GM19397 (cell line): ENCODE measurements at regions not wholly inside any gene's neighbourhood (a gene's known extent, or its start where the extent isn't known, plus 50 kb on each side); places are given as distances from the start of the nearest gene placed in this dataset.

Experiments used
- ATAC-seq: cut with Tn5 transposase; IDR thresholded peaks from one replicate; pipeline ENCODE4 v1.9.1; 2021; ENCODE audit warnings: mild to moderate bottlenecking, moderate library complexity; ENCODE audit not compliant: unreplicated experiment

DNA sequence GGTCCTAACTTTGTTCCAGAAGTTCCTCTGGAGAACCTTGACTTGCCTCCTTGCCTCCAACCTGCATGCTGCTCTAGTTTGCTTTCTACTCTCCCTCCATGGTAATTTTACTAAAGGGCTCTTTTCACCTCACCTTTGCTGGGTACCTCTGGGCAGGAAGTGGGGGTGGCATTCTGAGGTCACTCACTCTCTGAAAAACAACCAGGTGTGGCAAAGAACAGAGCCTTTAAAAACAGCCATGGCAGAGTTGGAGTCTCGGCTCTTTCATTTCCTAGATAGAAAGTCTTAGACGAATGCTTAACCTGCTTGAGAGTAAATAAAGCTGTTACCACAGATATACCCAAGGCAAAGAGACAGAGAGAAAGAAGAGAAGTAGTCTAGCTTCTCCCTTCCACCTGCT lies 827.9 kb downstream of the BCL11B start:
- no peak for ATAC-seq

GRCh38 chr14:98445718-98446117 lies 826.3 kb downstream of the BCL11B start:
- ATAC-seq: no peak

GRCh38 chr14:98446508-98446907 lies 825.5 kb downstream of the BCL11B start:
- no peak for ATAC-seq

DNA sequence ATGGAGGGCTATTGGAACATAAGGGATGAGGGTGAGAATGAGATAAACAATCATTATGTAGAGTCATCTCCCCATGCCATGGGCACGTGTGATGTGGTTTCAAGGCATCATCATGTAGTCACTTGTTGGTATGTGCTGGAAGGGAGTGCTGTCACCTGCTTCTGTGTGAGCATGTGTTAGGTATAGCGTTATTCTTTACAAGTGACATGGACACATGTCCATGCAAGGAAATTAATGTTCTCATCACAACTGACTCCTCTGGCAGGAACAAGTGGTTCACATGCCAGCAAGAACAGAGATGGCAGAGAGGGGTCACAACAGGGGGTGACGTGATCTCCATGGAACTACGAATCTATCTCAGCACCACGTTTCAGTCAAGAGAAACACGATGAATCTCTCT lies 815.8 kb downstream of the BCL11B start:
- no peak for ATAC-seq

- ATAC-seq: no peak
Observed at GRCh38 chr14:98458702-98459101, 813.3 kb downstream of the BCL11B start.

- ATAC-seq: no peak
Observed at GRCh38 chr14:98462908-98463307, 809.1 kb downstream of the BCL11B start.

GRCh38 chr14:98466807-98467206 lies 805.2 kb downstream of the BCL11B start:
- ATAC-seq: no peak

DNA sequence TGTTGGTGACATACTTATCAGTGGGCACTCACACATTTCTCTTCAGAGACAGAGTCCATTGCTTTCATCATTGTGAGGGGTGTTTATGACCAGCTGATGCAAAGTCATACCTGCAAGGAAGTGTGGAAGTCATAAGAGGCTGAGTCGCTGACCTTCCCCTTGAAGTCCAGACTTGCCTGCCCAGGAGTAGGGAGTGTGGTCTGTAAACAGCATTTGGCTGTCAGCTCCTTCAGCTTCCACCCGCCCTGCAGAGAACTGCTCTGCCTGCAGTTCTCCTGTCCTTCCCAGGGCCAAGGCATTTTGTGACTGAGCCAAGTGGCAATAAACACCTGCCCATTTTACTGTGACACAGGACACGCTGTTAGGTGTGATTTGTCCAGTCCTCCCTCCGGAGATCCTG lies 801.3 kb downstream of the BCL11B start:
- ATAC-seq: no peak

DNA sequence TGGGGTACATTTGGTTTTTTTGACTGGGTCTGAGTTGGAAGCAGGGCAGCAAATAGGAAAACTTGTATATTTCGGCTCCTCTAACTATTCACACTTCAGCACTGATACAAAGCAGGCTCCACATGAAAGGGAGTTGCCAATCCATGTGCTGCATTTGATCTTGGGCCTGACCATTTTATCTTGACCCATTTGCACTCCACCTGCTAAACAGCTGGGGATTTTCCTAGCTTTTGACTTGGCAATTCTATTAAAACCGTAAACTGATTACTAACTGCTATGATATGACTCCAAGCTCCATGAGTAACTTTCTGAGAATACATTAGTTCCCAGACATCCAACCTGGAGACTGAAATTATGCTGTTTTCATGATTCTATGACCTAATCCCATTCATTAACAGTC lies 797.1 kb downstream of the BCL11B start:
- ATAC-seq: no peak

DNA sequence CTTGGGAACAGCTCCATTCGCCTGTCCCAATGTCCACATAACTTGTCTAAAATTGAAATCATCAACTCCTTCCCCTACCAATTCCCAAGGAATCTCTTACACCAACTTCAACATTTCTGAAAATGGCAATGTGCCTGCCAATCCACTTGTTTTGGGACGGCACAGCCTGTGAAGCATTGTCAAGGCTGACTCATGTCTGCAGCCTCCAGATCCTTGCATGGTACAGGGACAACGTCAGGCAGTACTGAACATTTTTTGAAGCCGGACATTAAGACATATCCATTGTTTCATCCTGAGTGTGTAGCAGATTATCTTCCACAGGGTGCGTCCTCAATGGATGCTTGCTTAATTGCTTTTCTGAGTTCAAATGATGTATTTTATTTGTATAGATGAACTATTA lies 794.1 kb downstream of the BCL11B start:
- no peak for ATAC-seq

GRCh38 chr14:98489115-98489514 lies 782.9 kb downstream of the BCL11B start:
- no peak for ATAC-seq

DNA sequence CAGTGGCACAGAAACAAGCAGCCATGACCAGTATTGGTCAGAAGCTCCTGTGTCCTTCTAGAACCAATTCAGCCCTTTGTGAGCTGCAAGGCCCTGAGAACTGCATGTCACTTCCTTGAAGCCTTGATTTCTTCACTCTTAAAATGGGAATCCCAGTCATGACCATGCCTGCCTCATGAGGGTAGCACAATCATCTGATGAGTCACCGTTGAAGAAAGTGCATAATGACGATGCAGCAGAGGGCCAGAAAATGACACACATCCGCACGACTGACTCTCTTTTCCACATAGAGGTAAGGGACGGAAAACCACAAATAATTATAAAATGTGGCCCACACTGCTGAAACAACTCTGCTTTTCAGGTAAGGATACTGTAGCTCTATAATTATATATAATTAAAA lies 777.4 kb downstream of the BCL11B start:
- ATAC-seq: no peak

DNA sequence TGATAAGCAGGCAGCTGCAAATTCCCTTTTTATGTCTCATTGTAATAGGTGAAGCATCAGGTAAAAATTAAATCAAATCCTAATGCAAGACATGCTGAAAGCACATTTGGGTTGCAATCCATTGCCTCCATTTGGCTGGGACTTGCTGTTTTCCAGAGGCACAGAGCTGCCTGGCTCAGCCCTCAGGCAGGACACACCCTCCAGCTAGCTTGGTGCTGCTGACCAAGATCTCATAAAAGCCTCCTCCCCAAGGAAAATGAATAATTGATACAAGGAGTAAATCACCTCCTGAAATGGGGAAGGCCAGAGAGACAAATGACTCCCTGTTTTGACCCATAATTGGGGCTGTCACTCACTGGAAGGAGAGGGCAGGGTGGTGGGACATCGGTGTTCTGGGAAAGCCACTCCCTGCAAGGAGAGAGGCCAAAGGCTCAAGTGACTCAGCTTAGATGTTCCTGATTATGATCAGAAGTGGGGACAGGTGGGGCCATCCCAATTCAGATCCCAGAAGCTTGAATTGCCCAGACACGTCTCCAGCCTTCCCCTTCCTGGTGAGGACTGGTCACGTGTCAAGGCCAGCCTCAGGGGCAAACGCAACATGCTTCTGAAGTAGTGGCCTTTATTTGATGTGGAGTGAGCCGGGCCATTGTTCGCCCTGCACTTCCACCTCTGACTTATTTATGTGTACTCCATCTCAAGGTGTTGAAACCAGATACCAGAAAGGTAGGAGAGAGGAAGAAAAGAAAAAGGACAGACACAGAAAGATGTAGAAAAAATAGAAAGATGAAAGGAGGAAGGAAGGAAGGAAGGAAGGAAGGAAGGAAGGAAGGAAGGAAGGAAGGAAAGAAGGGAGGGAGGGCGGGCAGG lies 773.7 kb downstream of the BCL11B start:
- no peak for ATAC-seq

DNA sequence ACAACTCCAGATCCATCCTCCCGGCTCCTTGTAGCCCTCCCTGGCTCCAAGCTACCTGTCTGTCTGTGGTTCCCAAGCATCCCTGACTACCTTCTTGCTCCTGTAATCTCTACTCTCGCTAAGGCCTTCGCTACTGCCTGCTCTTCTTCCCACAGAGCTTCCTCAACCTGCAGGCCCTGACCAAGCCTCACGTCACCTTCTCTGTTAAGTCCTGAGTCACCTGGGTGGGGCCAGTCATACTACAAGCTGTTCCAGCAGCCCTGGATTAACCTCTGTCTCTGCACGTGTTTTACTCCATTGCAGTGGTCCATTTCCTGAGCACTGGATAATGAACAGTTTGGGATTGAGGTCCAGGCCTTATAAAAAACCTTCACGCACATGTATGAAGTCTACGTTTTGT lies 770.7 kb downstream of the BCL11B start:
- ATAC-seq: no peak

DNA sequence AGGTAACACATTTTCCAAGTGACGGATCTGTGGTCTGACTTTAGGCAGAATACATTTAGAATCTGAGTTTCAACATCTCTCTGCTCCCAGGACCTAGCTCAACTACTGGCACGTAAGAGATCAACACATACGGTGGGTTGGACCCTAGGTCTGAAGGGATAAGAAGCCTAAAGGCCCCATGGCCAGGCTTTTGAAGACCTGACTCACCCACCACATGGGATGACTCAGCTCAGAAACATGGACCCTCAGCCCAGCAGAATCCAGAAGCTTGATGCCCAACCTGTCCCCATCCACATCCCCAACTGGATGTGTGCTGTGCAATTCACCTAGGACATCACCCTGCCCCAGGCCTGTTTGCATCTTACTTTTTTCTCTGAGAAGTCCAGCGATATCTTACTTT lies 770.2 kb downstream of the BCL11B start:
- ATAC-seq: no peak

DNA sequence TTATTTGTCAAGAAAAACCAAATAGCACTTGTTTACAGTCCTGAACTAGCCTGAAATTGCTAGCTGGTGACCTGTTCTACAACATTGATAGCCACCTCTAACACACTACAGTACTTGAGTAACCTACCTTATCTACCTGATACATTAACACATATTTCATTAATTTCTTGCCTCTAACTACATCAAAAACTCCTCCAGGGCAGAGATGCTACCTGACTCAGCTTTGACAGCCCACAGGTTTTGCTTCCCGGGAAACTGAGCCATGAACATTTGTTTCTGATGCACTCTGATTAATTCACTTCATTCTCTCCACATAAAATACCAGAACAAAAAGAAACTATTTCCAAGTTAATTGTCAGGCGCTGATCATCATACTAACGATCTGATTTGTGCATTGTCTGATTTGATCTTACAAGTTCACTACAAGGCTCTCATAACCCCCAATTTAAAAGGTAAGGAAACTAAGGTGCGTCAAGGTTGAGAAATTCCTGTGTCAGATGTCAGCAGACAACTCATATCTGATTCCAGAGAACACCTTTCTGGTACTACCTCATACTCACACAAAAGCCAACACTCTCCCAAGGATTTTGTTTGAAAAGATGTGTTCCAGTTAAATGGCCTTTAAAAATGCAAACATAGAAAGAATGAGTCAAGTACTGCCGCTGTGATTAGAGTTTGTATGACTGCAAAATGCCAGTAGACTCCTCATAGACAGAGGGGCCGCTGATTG lies 768.7 kb downstream of the BCL11B start:
- no peak for ATAC-seq

GRCh38 chr14:98507264-98507663 lies 764.7 kb downstream of the BCL11B start:
- no peak for ATAC-seq

DNA sequence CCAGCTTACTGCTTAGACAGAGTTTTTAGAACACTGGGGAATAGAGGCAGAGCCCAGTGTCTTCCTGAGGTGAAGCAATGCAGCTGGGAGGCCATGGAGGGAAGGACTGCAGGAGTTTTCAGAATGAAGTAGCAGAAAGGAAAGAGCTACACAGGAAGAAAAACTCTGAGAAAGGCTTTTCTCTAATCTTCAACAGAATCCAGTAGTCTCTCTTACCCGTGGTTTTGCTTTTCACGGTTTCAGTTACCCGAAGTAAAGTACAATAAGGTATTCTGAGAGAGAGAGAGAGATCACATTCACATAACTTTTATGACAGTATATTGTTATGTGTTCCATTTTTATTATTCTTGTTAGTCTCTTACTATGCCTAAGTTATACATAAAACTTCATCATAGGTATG lies 761.6 kb downstream of the BCL11B start:
- no peak for ATAC-seq

DNA sequence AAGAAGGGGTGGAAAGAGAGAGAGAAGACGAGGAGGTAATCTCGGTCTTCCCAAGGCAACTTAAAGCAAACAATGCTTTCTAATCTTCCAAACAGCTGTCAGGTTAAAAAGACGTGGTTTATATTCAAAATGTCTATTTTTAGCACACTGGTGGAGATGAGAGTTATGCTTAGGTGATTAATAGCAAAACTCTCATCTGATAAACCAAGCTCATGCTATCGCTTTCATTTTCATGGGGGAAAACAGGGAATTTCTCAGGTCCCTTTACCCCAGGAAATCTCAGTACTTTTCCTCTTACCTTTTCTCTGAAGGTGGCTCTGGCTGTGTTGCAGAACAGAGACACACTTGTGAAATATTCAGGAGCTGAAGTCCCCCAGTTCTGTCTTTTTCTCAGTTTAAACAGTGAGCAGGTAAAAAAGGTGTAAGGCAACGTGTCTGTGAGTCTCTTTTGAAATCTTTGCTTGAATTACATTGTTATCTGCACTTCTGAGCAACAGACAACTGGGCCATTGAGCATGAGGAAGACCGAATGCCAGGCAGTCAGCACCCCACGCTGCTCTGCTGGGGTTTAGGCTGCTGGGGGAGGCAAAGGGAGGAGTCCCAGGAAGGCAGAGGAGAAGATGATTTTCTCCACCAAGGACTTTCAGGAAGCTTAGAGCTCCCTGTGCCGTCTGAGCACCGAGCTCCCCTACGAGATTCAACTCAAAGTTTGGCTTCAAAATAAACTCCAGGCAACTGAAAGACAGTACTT lies 759.3 kb downstream of the BCL11B start:
- ATAC-seq: no peak

DNA sequence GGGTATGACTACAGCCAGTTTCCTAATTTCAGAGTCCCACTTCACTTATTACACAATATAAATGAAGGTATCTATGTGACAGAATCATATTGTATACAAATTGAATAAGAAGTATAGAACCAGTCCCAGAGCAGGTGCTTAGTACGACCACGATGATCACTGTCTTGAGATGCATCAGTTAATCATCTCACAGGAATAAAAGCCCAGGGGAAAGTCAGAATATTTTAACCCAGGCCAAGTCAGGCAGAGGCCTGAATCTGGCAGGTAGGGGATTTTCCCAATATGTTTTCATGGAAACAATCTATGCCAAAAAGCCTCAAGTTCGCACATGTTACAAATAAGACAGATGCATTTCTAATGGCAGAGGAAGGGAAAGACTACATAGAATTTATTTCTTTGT lies 758.4 kb downstream of the BCL11B start:
- no peak for ATAC-seq

GRCh38 chr14:98514016-98514415 lies 758.0 kb downstream of the BCL11B start:
- ATAC-seq: no peak

- no peak for ATAC-seq
Observed at GRCh38 chr14:98536256-98536655, 735.7 kb downstream of the BCL11B start.
